ENCODE measurements at regions not wholly inside any gene's neighbourhood (a gene's known extent, or its start where the extent isn't known, plus 50 kb on each side); places are given as distances from the start of the nearest gene placed in this dataset.

DNA sequence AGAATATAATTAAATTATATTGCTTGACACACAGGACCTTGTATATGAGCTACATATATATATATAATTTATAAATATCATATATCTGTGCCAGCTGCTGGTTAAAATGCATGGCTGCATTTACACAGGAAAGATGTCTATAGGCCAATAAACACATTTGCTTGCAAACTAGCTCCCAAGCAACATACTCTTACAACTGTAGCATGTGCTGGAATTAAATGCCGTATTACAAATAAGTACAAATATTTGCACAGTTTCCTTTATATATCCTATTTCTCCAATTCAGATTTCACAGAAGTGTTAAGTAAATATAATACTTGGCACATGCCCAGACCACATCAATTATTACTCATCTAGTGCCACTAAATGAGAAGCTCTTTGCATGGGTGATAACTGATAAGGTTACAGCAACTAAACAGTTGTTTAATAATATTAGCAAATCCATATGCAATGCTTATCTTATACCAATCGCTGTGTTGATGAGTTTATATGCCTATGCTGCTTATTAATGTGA lies 66.7 kb upstream of the E2F7 start:
- H3K27me3 ChIP-seq = no peaks in the 10 kb centered on the region
- H3K9me3 ChIP-seq (ENCODE audit: low read depth) = no peaks in the 10 kb centered on the region
- no peak for DNase-seq (ENCODE audit: low spot score)
- H2AFZ ChIP-seq = no peak overlapping the region
- H3K36me3 ChIP-seq (replicated peaks; ENCODE audit: insufficient read depth, low read depth) = no peaks in the 10 kb centered on the region
- no peak overlapping the region for H3K4me2 ChIP-seq
- TF ChIP-seq, protein P1, sequence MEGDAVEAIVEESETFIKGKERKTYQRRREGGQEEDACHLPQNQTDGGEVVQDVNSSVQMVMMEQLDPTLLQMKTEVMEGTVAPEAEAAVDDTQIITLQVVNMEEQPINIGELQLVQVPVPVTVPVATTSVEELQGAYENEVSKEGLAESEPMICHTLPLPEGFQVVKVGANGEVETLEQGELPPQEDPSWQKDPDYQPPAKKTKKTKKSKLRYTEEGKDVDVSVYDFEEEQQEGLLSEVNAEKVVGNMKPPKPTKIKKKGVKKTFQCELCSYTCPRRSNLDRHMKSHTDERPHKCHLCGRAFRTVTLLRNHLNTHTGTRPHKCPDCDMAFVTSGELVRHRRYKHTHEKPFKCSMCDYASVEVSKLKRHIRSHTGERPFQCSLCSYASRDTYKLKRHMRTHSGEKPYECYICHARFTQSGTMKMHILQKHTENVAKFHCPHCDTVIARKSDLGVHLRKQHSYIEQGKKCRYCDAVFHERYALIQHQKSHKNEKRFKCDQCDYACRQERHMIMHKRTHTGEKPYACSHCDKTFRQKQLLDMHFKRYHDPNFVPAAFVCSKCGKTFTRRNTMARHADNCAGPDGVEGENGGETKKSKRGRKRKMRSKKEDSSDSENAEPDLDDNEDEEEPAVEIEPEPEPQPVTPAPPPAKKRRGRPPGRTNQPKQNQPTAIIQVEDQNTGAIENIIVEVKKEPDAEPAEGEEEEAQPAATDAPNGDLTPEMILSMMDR (IDR thresholded peaks at IDR 0.05; ENCODE audit: poor library complexity) = no peak
- no peak overlapping the region for H3K4me3 ChIP-seq
- H4K20me1 ChIP-seq (ENCODE audit: insufficient read depth, poor library complexity, severe bottlenecking) = no peaks in the 10 kb centered on the region
- no peaks in the 10 kb centered on the region for H3K9me2 ChIP-seq (replicated peaks; ENCODE audit: insufficient read depth)
- 75% methylated on average over 2 of the region's 2 CpGs for WGBS (ENCODE audit: low lambda C conversion rate, missing lambda C conversion rate)
- no peaks in the 10 kb centered on the region for H3K4me1 ChIP-seq (ENCODE audit: insufficient read depth)
- no peak overlapping the region for H3K27ac ChIP-seq
- H3K79me2 ChIP-seq = no peaks in the 10 kb centered on the region

DNA sequence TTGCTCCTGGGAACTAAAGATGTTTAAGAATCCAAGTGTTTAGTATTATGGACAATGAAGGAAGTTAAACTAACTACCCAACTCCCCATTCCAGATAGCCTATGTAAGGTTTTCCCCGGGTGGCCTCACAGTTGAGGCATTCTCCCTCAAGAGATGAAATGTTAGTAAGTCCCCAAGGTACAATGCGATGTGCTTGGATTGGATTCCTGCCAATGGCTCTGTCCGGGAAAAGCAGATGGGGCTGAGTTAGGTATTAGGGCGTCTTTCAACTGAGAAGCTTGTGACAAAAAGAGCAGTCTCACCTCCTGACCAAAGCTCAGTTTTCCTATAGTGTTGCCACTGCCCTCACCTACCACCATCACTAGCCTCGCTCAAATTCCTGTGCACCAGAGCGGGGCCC lies 64.8 kb upstream of the E2F7 start:
- H3K9me3 ChIP-seq (ENCODE audit: low read depth) = no peaks in the 10 kb centered on the region
- no peak for DNase-seq (ENCODE audit: low spot score)
- H3K4me2 ChIP-seq = no peak overlapping the region
- H3K27me3 ChIP-seq = no peaks in the 10 kb centered on the region
- 84% methylated on average over 6 of the region's 6 CpGs for WGBS (ENCODE audit: low lambda C conversion rate, missing lambda C conversion rate)
- H3K36me3 ChIP-seq (replicated peaks; ENCODE audit: insufficient read depth, low read depth) = no peaks in the 10 kb centered on the region
- TF ChIP-seq, protein P1 (IDR thresholded peaks at IDR 0.05; ENCODE audit: poor library complexity) = no peak
- TF ChIP-seq EZH2 (IDR thresholded peaks at IDR 0.05; ENCODE audit: borderline replicate concordance) (no peak), EZH2phosphoT487 (IDR thresholded peaks at IDR 0.05; ENCODE audit: low read depth, severe bottlenecking, unreplicated experiment) (no peak)
- no peaks in the 10 kb centered on the region for H4K20me1 ChIP-seq (ENCODE audit: insufficient read depth, poor library complexity, severe bottlenecking)
- H3K9me2 ChIP-seq (replicated peaks; ENCODE audit: insufficient read depth) = no peaks in the 10 kb centered on the region
- no peak overlapping the region for H3K27ac ChIP-seq
- H3K4me1 ChIP-seq (ENCODE audit: insufficient read depth) = no peaks in the 10 kb centered on the region
- no peak overlapping the region for H3K4me3 ChIP-seq
- no peaks in the 10 kb centered on the region for H3K79me2 ChIP-seq
- H2AFZ ChIP-seq = no peak overlapping the region

DNA sequence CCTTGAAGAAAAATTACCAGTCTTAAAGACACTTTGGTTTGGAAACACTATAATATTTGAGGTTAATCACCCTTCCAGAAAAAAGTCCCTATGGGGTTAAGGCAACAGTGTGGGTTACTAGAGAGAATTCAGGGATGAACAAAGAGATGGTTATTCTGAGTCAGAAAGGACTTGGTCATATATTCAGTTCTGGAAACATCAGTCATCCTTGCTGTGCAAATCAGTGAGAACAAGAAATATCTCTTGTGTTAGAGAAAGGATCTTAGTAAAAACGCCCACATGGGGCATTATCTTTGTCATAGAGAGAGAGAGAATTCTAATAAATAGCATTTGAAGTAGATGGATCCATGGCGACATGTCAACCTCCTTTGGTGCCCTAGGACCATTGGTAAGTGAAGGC lies 59.4 kb upstream of the E2F7 start:
- Histone ChIP-seq H3K27ac (no peak overlapping the region), H2AFZ (no peak overlapping the region), H3K9me2 (replicated peaks; ENCODE audit: insufficient read depth) (no peaks in the 10 kb centered on the region), H3K36me3 (replicated peaks; ENCODE audit: insufficient read depth, low read depth) (no peaks in the 10 kb centered on the region), H3K79me2 (no peaks in the 10 kb centered on the region), H3K4me2 (no peak overlapping the region), H3K27me3 (peaks cover 2% of the 10 kb centered on the region), H3K4me3 (no peak overlapping the region), H4K20me1 (ENCODE audit: insufficient read depth, poor library complexity, severe bottlenecking) (no peaks in the 10 kb centered on the region), H3K9me3 (ENCODE audit: low read depth) (no peaks in the 10 kb centered on the region), H3K4me1 (ENCODE audit: insufficient read depth) (no peaks in the 10 kb centered on the region)
- 72% methylated on average over 2 of the region's 2 CpGs for WGBS (ENCODE audit: low lambda C conversion rate, missing lambda C conversion rate)
- no peak for TF ChIP-seq EZH2 (IDR thresholded peaks at IDR 0.05; ENCODE audit: borderline replicate concordance)
- no peak for TF ChIP-seq EZH2phosphoT487 (IDR thresholded peaks at IDR 0.05; ENCODE audit: low read depth, severe bottlenecking, unreplicated experiment)
- TF ChIP-seq, protein P1 (IDR thresholded peaks at IDR 0.05; ENCODE audit: poor library complexity) = no peak
- no peak for DNase-seq (ENCODE audit: low spot score)

DNA sequence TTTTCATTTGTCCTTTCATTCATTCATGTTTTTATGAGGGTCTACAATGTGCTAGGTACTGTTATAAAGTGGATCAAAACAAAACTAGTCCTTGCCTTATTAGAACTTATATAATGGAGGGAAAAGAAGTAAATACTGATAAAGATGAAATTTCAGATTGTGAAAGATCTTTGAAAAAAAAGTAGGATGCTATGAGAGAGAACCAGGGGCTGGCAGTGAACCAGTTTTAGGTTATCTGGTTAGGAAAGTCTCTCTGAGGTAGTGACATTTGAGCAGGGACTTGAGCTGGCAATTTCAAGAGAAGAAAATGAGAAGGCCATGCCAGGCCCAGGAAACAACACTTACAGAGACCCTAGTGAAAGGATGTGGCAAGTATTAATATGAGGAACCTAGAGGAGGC lies 57.3 kb upstream of the E2F7 start:
- Histone ChIP-seq H3K9me2 (replicated peaks; ENCODE audit: insufficient read depth) (no peaks in the 10 kb centered on the region), H3K27me3 (peaks cover 2% of the 10 kb centered on the region), H3K27ac (peak overlapping the region; percentile 56), H3K4me2 (no peak overlapping the region), H3K4me3 (no peak overlapping the region), H4K20me1 (ENCODE audit: insufficient read depth, poor library complexity, severe bottlenecking) (no peaks in the 10 kb centered on the region), H3K79me2 (no peaks in the 10 kb centered on the region), H3K9me3 (ENCODE audit: low read depth) (no peaks in the 10 kb centered on the region), H3K36me3 (replicated peaks; ENCODE audit: insufficient read depth, low read depth) (no peaks in the 10 kb centered on the region), H3K4me1 (ENCODE audit: insufficient read depth) (no peaks in the 10 kb centered on the region), H2AFZ (no peak overlapping the region)
- no peak for DNase-seq (ENCODE audit: low spot score)
- TF ChIP-seq EZH2phosphoT487 (IDR thresholded peaks at IDR 0.05; ENCODE audit: low read depth, severe bottlenecking, unreplicated experiment) (no peak), EZH2 (IDR thresholded peaks at IDR 0.05; ENCODE audit: borderline replicate concordance) (no peak)
- TF ChIP-seq, protein P1 (IDR thresholded peaks at IDR 0.05; ENCODE audit: poor library complexity) = no peak
